CD4-positive, alpha-beta T cell (primary cell): ENCODE measurements at regions not wholly inside any gene's neighbourhood (a gene's known extent, or its start where the extent isn't known, plus 50 kb on each side); places are given as distances from the start of the nearest gene placed in this dataset.

Source experiments
- ATAC-seq: fragments of 200-7000 bp; cut with Tn5 transposase; one replicate; pipeline ENCODE4 v1.10.0; 2022; ENCODE audit warnings: mild to moderate bottlenecking; ENCODE audit not compliant: poor library complexity
- CTCF ChIA-PET: fragments of 350-600 bp; sonication (Branson Sonifier 250); formaldehyde crosslinking; loops from one replicate; lab custom pipeline; 2021; ENCODE audit warnings: antibody characterized with exemption, inconsistent platforms; lab: Charles Lee
- POLR2A ChIA-PET: fragments of 350-600 bp; sonication (Branson Sonifier 250); formaldehyde crosslinking; loops from one replicate; lab custom pipeline; 2021; ENCODE audit warnings: antibody characterized with exemption, inconsistent platforms; lab: Charles Lee
- DNase-seq, 14 experiments: peaks; one replicate each; pipeline ENCODE4 v3.0.0-alpha.2; 2013 to 2020; ENCODE audit warnings: mixed read lengths in 2 of 14
- H3K27ac ChIP-seq, 2 donors: one replicate each; pipeline versions ENCODE4 v1.5.1 to v1.7.0; 2013; ENCODE audit warnings: low read length in 2 of 2, low read depth in 1 of 2, mild to moderate bottlenecking in 1 of 2
- H3K27me3 ChIP-seq, 2 experiments: 1 replicate in 1 of 2; 2 replicates in 1 of 2; pipeline versions ENCODE4 v1.6.1 to v1.7.0; 2013; ENCODE audit warnings: low read length in 2 of 2, control low read depth in 1 of 2, mild to moderate bottlenecking in 1 of 2, moderate library complexity in 1 of 2; ENCODE audit not compliant: insufficient read depth in 2 of 2, control insufficient read depth in 1 of 2
- H3K36me3 ChIP-seq: one replicate; pipeline ENCODE4 v1.6.1; 2013; ENCODE audit warnings: low read length, control low read depth; ENCODE audit not compliant: insufficient read depth
- H3K4me1 ChIP-seq: one replicate; pipeline ENCODE4 v1.6.1; 2013; ENCODE audit warnings: low read length, control low read depth; ENCODE audit not compliant: insufficient read depth
- H3K4me3 ChIP-seq: one replicate; pipeline ENCODE4 v1.5.1; 2013; ENCODE audit warnings: mild to moderate bottlenecking, low read length, moderate library complexity
- H3K9me3 ChIP-seq, 2 experiments: 1 replicate in 1 of 2; 2 replicates in 1 of 2; pipeline versions ENCODE4 v1.6.1 to v1.7.0; 2013; ENCODE audit warnings: low read length in 2 of 2, mild to moderate bottlenecking in 2 of 2, control low read depth in 1 of 2, moderate library complexity in 1 of 2; ENCODE audit not compliant: control insufficient read depth in 1 of 2, insufficient read depth in 1 of 2
- H3K27ac Mint-ChIP-seq: one replicate; pipeline ENCODE4 v1.8.0; 2020; ENCODE audit warnings: mixed read lengths
- H3K27me3 Mint-ChIP-seq: one replicate; pipeline ENCODE4 v1.8.0; 2021; ENCODE audit warnings: mixed read lengths
- H3K36me3 Mint-ChIP-seq: one replicate; pipeline ENCODE4 v1.8.0; 2021; ENCODE audit warnings: low read depth, mixed read lengths
- H3K4me1 Mint-ChIP-seq: one replicate; pipeline ENCODE4 v1.8.0; 2021; ENCODE audit warnings: low read depth, mixed read lengths
- H3K4me3 Mint-ChIP-seq: one replicate; pipeline ENCODE4 v1.8.0; 2020; ENCODE audit warnings: mild to moderate bottlenecking, mixed read lengths
- H3K9me3 Mint-ChIP-seq: one replicate; pipeline ENCODE4 v1.8.0; 2020; ENCODE audit warnings: mixed read lengths
- intact Hi-C, 2 experiments: fragments of 100-400 bp; cut with DNase I in 1 of 2; cut with micrococcal nuclease in 1 of 2; formaldehyde crosslinking; loops; one replicate each; pipeline versions ENCODE4 v1.15.1 to v1.9.0; 2023 to 2025; cut with DNase I, micrococcal nuclease
- TF ChIP-seq, protein P1 (sequence below): fragments of 200-600 bp; IDR thresholded peaks from one replicate; pipeline ENCODE4 v1.8.0; 2022; ENCODE audit warnings: antibody characterized with exemption, mild to moderate bottlenecking

DNA sequence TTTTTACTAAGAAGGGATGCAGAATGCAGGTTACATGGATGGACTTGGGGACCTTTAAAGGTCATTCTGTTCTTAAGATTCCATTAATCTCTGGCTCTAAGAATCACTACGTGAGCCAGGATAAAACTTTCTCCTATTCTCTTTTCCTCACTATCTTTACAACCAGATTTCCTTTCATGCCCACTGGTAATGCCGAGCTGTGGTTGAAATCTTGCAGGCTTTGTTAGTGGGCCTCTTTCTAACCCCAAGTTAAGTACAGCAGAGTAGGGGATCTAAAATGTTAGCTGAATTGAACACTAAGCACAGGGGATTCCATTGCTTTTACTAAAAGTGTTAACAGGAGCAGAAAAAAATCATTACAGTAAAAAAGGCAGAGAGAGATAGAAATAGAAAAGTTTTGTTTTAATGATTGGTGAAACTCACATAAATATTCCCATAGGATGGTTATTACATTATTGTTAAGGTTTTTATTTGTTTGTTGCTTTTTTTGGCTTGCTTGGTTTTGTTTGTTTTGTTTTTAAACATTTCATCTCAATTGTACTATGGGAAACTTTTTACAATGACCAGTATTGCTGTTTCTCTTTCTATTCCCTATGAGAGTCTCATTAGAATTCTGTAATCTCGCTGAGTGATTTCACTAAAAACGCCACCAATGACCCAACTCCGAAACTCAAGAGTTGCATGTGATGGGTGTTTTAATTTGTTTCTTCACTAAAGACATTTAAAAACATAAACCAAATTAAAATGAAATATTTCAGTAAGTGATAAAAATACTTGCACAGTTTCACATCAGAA is 54.1 kb upstream of the HTATIP2 start:
- Histone ChIP-seq H3K4me3 (no peak overlapping the region), H3K27me3 (peaks cover 0 to 4% of the 10 kb centered on the region in 2 experiments), H3K27ac (no peak overlapping the region), H3K4me1 (no peaks in the 10 kb centered on the region), H3K9me3 (no peaks in the 10 kb centered on the region), H3K36me3 (no peaks in the 10 kb centered on the region)
- no peaks in the 10 kb centered on the region for H3K36me3 Mint-ChIP-seq
- TF ChIP-seq, protein P1, sequence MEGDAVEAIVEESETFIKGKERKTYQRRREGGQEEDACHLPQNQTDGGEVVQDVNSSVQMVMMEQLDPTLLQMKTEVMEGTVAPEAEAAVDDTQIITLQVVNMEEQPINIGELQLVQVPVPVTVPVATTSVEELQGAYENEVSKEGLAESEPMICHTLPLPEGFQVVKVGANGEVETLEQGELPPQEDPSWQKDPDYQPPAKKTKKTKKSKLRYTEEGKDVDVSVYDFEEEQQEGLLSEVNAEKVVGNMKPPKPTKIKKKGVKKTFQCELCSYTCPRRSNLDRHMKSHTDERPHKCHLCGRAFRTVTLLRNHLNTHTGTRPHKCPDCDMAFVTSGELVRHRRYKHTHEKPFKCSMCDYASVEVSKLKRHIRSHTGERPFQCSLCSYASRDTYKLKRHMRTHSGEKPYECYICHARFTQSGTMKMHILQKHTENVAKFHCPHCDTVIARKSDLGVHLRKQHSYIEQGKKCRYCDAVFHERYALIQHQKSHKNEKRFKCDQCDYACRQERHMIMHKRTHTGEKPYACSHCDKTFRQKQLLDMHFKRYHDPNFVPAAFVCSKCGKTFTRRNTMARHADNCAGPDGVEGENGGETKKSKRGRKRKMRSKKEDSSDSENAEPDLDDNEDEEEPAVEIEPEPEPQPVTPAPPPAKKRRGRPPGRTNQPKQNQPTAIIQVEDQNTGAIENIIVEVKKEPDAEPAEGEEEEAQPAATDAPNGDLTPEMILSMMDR, result no peak
- H3K27me3 Mint-ChIP-seq, result peaks cover 30% of the 10 kb centered on the region
- no peak overlapping the region for H3K4me3 Mint-ChIP-seq
- no peaks in the 10 kb centered on the region for H3K4me1 Mint-ChIP-seq
- ATAC-seq (no peak), DNase-seq (no peak)
- H3K9me3 Mint-ChIP-seq, result no peaks in the 10 kb centered on the region
- CTCF ChIA-PET, result no interaction called here
- H3K27ac Mint-ChIP-seq, result no peak overlapping the region
- POLR2A ChIA-PET, result no interaction called here
- intact Hi-C loops, result no loop called here

DNA sequence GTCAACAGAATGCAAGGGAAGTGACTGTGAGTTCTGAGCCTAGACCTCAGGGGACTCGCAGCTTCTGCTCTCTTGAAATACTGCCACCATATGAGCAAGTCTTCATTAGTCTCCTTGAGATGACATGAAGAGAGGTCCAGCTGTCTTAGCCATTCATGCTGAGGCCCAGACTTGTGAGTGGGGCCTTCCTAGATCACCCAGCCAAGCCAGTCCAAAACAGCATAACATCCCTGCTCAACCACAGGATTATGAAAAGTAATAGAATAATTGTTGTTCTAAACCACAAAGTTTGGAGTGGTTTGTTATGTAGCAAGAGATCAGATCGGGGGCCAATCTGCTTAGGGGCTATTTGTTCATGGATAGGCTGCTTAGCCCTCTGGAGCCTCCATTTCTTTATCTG is 54.9 kb upstream of the HTATIP2 start:
- H3K27ac ChIP-seq, result no peak overlapping the region
- H3K27me3 Mint-ChIP-seq, result peaks cover 38% of the 10 kb centered on the region
- CTCF ChIA-PET, result no interaction called here
- H3K27ac Mint-ChIP-seq, result no peak overlapping the region
- no peaks in the 10 kb centered on the region for H3K9me3 ChIP-seq
- no peak overlapping the region for H3K4me3 ChIP-seq
- TF ChIP-seq, protein P1, result no peak
- H3K27me3 ChIP-seq, result peaks cover under 1 to 4% of the 10 kb centered on the region in 2 experiments
- H3K4me1 Mint-ChIP-seq, result no peaks in the 10 kb centered on the region
- DNase-seq (no peak), ATAC-seq (no peak)
- intact Hi-C loops, result no loop called here
- POLR2A ChIA-PET, result no interaction called here
- no peaks in the 10 kb centered on the region for H3K36me3 Mint-ChIP-seq
- no peak overlapping the region for H3K4me3 Mint-ChIP-seq
- no peaks in the 10 kb centered on the region for H3K9me3 Mint-ChIP-seq
- H3K36me3 ChIP-seq, result no peaks in the 10 kb centered on the region
- no peaks in the 10 kb centered on the region for H3K4me1 ChIP-seq

DNA sequence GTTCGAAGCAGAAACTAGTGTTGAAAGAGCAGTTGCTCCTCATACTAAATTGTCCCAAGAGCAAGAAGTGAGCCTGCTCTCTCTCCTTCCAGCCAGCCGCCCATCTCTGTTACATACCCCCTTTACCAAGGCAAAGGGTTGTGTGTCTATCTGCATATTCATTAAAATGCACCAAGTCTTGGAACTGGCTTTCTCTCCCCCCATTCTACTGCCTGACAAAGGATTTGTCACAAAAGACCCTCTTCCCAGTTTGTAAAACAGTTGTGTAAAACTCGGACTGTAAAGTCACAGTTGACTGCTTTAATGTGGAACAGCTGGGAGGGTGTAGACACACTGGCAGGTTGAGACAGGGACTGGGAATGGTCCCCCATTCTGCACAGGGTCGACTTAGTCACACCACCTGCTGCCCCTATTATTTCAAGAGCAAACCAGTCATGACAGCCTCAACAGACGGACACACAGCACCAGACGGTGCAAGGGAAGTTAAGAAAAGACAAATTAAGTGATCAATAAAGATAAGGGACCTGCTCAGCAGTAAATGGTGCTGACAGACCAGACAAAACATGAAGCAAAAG is 60.0 kb upstream of the HTATIP2 start:
- Mint-ChIP-seq H3K4me3 (no peak overlapping the region), H3K36me3 (no peaks in the 10 kb centered on the region), H3K27me3 (peaks cover 57% of the 10 kb centered on the region), H3K9me3 (no peaks in the 10 kb centered on the region), H3K27ac (no peak overlapping the region), H3K4me1 (no peaks in the 10 kb centered on the region)
- ChIA-PET POLR2A (no interaction called here), CTCF (no interaction called here)
- Histone ChIP-seq H3K27ac (no peak overlapping the region), H3K4me3 (no peak overlapping the region), H3K4me1 (no peaks in the 10 kb centered on the region), H3K36me3 (no peaks in the 10 kb centered on the region), H3K9me3 (no peaks in the 10 kb centered on the region), H3K27me3 (peaks cover 3 to 9% of the 10 kb centered on the region in 2 experiments)
- DNase-seq, result no peak
- TF ChIP-seq, protein P1, result no peak
- ATAC-seq, result no peak
- intact Hi-C loops, result no loop called here
